IPS DF 4.7 (cell line): ENCODE measurements at regions not wholly inside any gene's neighbourhood (a gene's known extent, or its start where the extent isn't known, plus 50 kb on each side); places are given as distances from the start of the nearest gene placed in this dataset.

Experiments used
- DNase-seq: peaks from one replicate; pipeline ENCODE4 v3.0.0-alpha.2; 2013; ENCODE audit warnings: low spot score; ENCODE audit errors: extremely low read depth

DNA sequence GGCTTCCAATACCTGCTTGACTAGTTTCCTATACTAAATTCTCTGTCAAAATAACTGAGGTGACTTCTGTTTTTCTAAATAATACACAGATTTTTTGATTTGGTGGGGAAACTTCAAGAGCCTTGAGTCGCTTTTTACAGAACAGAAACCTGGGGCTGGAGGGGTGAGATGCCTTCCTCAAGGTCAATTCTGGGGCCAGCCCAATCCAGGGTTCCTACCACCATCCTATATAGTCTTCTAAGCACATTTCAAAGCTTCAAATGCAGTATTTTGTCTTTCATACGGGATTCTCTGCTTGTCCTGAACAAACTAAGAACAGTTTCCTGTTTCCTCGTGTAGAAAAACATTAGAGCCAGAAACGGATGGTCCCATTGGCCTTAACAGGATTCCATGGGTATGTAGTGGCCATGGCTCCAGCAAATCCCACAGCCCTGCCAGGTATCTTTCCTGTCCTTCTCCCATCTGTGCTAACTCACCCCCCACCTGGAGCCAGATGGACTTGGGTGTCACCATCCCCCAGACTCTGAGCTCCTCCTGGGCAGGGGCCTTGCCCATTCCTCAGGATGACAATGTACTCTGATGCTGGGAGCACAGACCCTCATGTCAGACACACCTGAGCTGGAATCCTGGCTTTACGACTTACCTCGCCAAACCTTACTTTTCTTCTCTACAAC, 146.9 kb downstream of the KLF13 start:
- no peak for DNase-seq

DNA sequence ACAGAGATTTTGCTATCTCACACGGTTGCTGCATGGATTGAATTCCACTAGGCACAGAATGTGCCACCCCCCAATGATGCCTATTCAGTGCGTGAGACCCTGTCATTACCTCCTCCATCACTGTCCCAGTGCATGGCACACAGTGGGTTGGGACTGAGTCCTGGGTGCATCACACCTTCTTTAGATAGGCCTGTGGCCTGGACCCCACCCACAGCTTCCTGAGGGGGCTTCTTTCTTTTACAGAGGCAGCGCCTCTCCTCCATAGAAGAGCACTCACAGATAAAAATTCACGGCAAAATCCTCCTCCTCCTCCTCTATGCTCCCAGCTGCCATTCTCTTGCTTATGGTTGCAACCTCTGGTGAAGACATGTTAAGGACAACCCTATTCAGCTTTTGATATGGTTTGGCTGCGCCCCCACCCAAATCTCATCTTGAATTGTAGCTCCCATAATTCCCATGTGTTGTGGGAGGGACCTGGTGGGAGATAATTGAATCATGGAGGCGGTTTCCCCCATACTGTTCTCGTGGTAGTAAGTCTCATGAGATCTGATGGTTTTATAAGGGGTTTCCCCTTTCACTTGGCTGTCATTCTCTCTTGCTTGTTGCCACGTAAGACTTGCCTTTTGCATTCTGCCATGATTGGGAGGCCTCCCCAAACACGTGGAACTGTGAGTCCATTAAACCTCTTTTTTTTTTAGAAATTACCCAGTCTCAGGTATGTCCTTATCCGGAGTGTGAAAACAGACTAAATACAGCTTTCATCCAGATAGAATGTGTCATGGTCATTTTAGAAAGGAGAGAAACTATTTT, 147.6 kb downstream of the KLF13 start:
- DNase-seq = no peak

DNA sequence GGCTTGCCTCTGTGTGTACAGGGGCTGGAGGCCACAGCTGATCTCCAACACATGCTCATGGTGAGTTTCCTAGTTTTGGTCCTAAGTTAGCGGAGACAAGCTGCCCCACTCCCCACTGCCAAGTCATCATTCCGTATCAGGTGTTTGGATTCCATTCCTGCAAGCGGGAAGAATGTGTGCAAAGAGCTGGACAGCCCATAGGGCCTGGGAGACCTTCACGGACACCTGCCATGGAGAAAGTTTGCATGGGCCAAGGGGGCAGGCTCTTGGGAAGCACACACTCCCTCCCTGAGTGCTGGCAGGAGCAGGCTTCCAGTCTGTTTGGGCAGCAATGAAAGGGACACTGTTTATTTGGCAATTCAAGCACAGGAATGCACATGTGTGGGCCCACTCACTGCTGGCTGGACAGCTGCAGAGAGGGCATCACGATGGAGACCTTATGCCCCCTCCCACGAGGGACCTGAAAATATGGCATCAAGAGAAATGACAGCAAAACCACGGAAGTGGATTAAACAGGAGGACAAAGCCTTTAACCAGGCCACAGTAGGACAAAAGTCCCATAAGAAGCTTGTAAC, 149.7 kb downstream of the KLF13 start:
- DNase-seq = no peak

GRCh38 chr15:31476866-31477265, 150.2 kb downstream of the KLF13 start:
- DNase-seq = no peak

GRCh38 chr15:31477301-31477700, 150.7 kb downstream of the KLF13 start:
- DNase-seq = no peak

DNA sequence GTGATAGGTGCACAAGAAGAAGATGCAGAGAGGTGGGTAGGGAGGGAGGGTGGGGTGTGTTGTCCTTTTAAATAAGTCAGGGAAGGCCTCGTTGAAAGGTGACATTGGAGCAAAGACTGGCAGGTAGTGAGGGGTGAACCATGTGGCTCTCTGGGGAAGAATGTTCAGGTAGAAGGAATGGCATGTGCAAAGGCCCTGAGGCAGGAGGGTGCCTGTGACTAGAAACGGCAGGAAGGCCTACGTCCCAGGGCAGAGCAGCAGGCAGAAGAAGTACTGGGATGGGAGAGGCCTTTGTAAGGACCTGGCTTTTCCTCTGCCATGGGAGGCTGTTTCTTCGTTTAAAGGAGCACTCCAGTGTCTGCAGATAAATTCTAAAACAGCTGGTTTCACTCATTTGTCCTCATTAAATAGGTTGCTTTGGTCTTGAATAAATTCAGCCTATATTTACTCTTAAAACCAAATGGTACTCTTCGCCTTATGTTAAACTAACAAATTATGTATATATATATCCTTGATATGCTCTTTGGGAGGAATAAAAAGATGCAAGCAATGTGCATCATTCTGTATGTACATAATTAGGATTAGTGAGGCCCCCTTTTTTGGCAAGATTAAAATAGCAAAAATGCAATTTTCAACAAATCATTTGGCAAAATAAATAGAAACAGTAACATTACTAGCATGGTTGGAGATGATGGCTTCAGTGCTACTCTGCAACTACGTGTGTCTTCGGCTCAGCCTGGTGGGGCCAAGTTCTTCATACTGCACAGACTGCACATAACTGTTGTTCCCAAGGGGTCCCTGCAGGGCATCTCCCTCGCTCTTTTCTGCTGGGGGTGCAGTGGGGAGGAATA, 151.4 kb downstream of the KLF13 start:
- DNase-seq = no peak

- no peak for DNase-seq
Measured at GRCh38 chr15:31478702-31479221, 152.1 kb downstream of the KLF13 start.

- DNase-seq = no peak
Measured at GRCh38 chr15:31480356-31481025, 153.9 kb downstream of the KLF13 start.

- DNase-seq = no peak
Measured at GRCh38 chr15:31481142-31481541, 154.5 kb downstream of the KLF13 start.

DNA sequence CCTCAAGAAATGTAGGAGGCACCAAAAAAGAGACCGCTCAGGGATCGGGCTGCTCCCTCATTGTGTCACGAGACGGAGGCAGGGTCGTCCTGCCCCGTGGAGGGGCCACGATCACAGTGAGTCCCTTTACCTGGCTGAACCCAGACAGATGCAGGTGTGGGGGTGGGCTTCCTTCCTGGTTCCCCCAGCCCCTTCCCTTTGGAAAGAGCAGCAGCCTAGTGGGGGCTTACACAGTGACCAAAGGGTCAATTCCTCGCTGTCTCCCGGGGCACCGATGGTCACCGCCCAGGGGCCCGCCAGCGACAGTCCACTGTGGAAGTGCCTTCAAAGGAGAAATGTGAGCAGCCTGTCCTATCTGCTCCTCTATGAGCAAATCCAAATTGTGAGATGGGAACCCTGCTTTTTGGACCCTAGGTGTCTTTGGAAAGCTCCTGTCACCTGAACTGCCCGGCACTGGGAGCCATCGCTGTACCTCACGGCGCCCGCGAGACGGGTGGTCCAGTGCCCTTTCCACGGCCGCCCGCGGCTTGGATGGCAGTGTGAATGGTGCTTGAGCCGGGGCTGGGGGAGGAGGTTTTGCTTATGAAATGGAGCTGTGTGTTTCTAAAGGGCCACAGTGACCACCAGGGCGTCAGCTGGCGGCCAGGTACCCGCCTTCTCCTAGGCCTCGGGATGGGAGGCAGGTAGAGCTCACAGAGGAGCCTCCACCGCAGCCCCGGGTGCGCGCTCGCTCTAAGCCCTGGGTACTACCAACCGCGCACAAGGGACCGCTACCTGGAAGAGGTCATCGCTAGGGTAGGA, 155.7 kb downstream of the KLF13 start:
- no peak for DNase-seq

GRCh38 chr15:31483053-31483985, 156.7 kb downstream of the KLF13 start:
- no peak for DNase-seq

- no peak for DNase-seq
Measured at GRCh38 chr15:31483986-31484951, 157.6 kb downstream of the KLF13 start.

DNA sequence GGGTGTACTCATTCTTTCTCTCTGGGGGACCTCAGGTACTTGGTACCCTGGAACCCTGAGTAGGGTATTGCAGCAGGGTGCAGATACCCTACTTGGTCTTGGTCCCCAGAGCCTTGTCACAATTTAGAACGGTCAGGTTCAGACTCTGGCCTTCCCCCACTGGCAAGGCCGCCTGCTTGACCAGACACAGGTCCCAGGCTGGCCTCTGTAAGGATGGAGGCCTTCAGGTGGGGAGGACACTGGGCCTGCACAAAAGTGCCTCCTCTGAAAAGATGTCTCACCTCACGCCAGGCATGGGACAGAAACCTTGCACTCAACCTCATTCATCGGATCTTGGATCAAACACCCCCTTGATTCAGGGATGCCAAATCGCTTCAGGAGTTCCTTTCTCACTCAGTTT, 158.4 kb downstream of the KLF13 start:
- no peak for DNase-seq

GRCh38 chr15:31485431-31485830, 158.8 kb downstream of the KLF13 start:
- DNase-seq = no peak

- no peak for DNase-seq
Measured at GRCh38 chr15:31485911-31486461, 159.4 kb downstream of the KLF13 start.

GRCh38 chr15:31486506-31486905, 159.9 kb downstream of the KLF13 start:
- DNase-seq = no peak

DNA sequence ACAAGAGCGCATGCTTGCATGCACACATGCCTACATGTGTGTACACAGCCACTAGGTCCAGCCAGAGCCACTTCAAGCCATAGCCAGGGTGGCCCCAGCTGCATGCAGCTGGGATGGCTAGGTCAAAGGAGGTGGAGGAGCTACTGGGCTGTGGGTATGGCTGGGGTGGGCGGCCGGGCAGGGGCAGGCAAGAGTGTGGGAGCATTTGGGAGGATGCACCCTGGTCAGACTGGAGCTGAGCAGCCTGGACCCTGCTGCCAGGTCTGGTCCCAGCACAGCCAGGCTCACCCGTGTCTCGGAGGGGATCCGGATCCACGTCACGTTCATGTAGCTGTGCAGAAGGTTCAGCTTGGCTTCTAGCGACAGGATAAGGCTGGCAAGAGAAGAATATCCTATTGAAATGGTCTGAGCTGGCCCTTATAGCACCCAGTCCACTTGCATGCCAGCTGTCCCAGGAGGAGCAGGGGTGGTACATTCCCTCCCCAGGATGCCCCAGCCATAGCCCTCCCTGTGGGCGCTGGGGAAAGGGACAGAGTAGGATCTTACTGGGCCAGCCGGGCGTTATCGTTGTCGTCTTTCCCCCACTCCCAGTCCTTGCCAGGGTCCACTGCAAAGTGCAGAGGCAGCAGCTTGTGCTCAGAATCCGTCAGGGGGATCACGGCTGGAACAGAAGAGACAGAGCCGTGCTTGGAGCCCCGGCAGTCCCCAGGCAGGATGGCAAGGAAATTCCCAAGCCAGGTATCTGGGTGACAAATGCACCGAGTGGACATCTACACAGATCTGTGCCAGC, 160.5 kb downstream of the KLF13 start:
- DNase-seq = no peak
